Inferior parietal cortex (tissue), 1 donor: ENCODE measurements at regions not wholly inside any gene's neighbourhood (a gene's known extent, or its start where the extent isn't known, plus 50 kb on each side); places are given as distances from the start of the nearest gene placed in this dataset.

ENCODE experiments used
- DNase-seq: peaks from one replicate; pipeline ENCODE4 v3.0.0-alpha.2; 2016; ENCODE audit errors: extremely low spot score

- no peak for DNase-seq
These were observed 71.6 kb upstream of the SMIM36 start for GRCh38 chr17:55582897-55583296.

GRCh38 chr17:55580596-55581133 is 69.4 kb upstream of the SMIM36 start:
- DNase-seq, result no peak

GRCh38 chr17:55577687-55578086 is 66.4 kb upstream of the SMIM36 start:
- no peak for DNase-seq

- DNase-seq, result no peak
These were observed 65.8 kb upstream of the SMIM36 start for GRCh38 chr17:55576996-55577586.

GRCh38 chr17:55576237-55576995 is 65.2 kb upstream of the SMIM36 start:
- DNase-seq, result no peak

GRCh38 chr17:55575058-55575636 is 63.9 kb upstream of the SMIM36 start:
- DNase-seq, result no peak

- DNase-seq, result no peak
These were observed 61.3 kb upstream of the SMIM36 start for GRCh38 chr17:55572599-55572998.

- no peak for DNase-seq
These were observed 60.9 kb upstream of the SMIM36 start for GRCh38 chr17:55572139-55572538.

- DNase-seq, result no peak
These were observed 59.8 kb upstream of the SMIM36 start for GRCh38 chr17:55571095-55571494.

GRCh38 chr17:55570391-55570790 is 59.1 kb upstream of the SMIM36 start:
- no peak for DNase-seq

- no peak for DNase-seq
These were observed 56.3 kb upstream of the SMIM36 start for GRCh38 chr17:55567240-55568214.

- DNase-seq, result no peak
These were observed 52.8 kb upstream of the SMIM36 start for GRCh38 chr17:55564081-55564480.

GRCh38 chr17:55563363-55563762 is 52.1 kb upstream of the SMIM36 start:
- no peak for DNase-seq

GRCh38 chr17:55561973-55562495 is 50.8 kb upstream of the SMIM36 start:
- no peak for DNase-seq

GRCh38 chr17:55561316-55561972 is 50.2 kb upstream of the SMIM36 start:
- DNase-seq, result no peak
